ENCODE measurements at regions not wholly inside any gene's neighbourhood (a gene's known extent, or its start where the extent isn't known, plus 50 kb on each side); places are given as distances from the start of the nearest gene placed in this dataset.
"Not testable (repeated sequence)": the region's sequence is repeated elsewhere in the genome, so short reads cannot be mapped to it uniquely, and the experiment has no call there.

DNA sequence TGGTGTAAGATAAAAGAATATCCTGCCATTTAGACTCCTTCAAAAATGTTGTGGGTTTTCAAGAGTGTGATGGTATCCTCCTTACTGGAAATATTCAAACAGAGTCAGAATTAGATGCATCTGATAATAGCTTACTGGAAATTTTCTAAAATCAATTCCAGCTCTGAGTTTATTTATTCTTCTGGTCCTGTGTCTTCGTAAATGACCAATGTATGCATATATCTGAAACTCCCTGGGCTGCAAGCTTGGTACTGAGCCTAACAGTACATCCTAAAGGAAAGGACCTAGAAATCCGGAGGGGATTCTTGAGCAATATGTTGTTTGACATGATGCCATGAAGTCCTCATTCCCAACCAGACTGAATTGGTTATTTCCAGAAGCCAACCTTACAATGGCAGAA lies 130.4 kb downstream of the KCNE4 start:
- no peak for DNase-seq

DNA sequence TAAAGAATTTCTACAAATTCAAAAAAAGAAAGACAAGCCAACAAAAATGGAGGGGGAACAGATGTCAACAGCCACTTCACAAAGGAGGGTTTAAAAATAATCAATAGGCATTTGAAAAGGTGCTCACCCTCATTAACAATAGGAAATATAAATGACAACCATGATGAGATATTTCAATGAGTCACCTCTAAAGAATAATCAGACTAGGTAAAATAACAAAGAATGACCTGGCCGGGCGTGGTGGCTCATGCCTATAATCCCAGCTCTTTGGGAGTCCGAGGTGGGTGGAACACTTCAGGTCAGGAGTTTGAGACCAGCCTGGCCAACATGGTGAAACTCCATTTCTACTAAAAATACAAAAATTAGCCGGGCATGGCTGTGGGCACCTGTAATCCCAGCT lies 133.6 kb downstream of the KCNE4 start:
- DNase-seq, result no peak

DNA sequence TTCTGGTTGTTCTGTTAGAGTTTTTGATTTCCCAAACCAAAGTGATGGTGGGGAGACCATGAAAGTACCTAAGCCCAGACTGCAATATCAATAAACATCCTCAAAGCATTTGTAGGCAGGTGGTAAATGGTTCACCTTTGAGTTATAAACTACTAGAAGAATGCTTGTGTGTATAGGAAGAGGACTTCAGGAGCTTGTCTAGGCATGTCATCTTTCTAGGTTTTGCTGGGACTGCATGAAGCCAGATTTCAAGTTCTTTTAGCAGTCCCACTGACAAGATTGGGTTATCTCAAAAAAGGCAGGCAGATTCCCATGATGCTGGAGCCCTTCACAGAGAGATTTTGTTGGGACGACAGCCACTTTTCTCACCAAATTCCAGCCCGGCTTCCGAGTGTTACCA lies 135.3 kb downstream of the KCNE4 start:
- no peak for DNase-seq

DNA sequence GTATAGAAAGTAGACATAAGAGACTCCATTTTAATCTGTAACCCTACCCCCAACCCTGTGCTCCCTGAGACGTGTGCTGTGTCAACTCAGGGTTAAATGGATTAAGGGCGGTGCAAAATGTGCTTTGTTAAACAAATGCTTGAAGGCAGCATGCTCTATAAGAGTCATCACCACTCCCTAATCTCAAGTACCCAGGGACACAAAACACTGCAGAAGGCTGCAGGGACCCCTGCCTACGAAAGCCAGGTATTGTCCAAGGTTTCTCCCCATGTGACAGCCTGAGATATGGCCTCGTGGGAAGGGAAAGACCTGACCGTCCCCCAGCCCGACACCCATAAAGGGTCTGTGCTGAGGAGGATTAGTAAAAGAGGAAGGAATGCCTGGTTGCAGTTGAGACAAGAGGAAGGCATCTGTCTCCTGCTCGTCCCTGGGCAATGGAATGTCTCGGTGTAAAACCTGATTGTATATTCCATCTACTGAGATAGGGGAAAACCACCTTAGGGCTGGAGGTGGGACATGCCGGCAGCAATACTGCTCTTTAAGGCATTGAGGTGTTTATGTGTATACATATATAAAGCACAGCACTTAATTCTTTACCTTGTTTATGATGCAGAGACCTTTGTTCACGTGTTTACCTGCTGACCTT lies 138.7 kb downstream of the KCNE4 start:
- not testable (repeated sequence) for DNase-seq

DNA sequence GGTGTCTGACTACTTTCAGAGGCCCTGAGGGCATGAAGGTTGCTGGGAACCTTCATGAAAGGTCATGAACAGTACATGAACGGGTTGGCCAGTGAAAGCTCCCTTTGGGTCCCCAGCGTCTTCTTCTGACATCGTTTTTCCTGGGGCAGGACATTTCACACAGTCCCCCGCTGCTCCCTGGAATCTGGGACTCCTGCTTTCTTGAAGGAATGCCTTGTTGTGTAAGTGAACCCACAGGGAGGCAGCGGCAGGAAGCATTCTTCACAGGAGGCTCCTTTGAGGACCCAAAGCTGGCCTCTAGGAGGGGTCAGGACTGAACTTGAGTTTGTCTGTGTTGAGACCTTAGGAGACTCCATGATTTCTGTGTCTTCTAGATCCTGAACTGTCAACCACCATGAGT lies 144.3 kb downstream of the KCNE4 start:
- DNase-seq, result no peak

DNA sequence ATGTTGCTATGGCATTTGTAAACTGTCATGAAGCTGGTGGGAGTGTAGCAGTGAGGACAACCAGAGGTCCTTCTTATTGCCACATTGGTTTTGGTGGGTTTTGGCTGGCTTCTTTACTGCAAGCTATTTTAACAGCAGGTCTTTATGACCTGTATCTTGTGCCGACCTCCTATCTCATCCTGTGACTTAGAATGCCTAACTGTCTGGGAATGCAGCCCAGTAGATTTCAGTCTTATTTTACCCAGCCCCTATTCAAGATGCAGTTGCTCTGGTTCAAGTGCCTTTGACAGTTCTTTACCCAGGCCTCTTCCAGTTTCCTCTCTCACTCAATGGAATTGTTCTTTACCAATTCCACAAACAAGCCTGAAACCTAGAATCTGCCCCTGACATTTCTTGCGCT lies 145.1 kb downstream of the KCNE4 start:
- DNase-seq, result no peak

DNA sequence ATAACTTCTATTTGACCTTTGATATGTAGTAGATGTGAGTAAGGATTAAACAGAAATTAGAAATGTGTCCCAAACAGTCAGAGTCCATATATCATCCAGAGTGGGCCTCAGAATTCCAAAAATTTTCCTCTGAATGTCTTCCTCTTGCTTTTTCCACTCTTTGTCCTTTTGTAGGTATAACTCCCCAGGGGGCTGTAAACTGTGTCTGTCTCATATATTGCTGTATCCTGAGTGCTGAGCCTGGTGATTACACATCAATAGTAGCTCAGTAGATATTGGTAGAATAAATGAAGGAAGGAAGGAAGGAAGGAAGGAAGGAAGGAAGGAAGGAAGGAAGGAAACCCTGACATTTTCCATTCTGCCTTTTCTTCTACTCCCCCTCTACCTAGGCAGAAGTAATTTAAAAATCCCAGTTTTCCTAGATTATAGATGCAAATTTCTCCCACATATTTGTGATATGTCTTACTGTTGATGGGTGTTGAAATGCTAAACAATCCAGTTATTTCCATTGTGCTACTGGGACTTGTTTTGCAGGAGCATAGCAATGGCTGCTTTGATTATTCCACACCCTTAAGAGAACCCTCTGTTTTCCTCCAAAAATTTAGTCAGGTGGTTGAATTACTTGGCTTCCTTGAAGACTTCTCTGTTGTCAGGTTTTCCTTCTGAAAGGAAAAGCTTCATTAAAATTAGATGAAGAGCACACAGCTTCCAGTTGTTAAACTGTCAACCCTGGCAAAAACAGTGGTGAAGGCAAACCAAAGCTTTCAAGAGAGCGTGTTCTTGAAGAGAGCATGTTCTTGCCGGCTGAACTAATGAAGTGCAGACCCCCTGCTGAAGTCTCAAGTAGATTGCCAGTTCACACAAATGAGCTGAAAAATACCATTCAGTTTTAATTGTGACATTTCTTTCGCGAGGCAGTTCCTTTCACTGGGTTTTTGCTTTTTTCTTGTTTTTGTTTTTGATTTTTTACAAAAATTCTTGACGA lies 147.8 kb downstream of the KCNE4 start:
- no peak for DNase-seq

DNA sequence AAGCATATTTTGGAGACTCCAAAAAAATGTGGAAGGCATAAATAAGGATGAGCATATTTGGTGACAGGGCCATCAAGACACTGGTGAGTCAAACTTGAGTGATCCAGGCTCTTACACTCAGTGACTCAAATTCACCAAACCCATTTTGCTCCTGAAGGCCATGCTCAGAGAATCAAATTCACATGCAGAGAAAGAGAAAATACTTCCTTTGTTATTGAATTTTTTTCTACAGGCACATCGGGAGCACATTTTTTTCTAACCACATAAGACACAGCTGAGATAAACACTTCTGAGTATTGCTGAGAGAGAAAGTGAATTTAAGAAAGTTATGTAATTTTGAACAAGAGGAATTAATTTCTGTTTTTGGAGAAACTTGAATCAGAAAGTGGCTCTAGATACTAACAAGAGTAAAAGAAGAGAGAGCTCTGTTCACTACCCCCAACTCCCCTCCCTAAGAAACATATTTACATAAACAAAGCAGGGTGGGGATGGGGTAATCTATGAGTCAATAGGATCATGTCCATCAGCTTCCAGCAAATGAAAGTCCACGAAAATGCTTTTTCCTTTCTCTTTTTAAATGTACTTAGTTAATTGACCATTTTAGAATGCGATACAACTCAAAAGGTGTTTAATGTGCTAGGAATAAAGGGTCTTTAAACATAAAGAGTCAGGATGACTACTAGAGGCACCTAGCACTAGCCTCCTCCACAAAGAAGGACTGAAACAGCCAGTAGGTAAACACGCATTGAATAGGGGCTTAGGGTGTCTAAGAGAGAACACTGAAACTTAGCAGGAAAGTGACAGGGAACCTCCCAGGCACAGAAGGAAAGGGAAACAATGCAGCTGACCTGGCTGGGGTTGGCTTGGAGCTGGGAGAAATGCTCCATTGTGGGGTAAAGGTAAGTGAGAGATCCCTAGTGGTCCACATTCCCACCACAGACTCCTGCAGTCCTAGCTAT lies 152.3 kb downstream of the KCNE4 start:
- no peak for DNase-seq

DNA sequence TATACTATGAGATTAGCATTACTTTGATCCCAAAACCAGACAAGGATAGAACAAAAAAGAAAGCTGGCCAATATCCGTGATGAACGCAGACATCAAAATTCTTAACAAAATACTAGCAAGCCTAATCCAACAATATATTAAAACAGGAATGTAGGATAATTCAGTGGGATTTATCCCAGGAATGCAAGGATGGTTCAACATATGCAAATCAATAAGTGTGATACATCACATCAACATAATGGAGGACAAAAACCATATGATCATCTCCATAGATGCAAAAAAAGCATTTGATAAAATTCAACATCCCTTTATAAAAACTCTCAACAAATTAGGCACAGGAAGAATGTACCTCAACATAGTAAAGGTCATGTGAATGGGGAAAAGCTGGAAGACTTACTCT lies 158.5 kb downstream of the KCNE4 start:
- no peak for DNase-seq

DNA sequence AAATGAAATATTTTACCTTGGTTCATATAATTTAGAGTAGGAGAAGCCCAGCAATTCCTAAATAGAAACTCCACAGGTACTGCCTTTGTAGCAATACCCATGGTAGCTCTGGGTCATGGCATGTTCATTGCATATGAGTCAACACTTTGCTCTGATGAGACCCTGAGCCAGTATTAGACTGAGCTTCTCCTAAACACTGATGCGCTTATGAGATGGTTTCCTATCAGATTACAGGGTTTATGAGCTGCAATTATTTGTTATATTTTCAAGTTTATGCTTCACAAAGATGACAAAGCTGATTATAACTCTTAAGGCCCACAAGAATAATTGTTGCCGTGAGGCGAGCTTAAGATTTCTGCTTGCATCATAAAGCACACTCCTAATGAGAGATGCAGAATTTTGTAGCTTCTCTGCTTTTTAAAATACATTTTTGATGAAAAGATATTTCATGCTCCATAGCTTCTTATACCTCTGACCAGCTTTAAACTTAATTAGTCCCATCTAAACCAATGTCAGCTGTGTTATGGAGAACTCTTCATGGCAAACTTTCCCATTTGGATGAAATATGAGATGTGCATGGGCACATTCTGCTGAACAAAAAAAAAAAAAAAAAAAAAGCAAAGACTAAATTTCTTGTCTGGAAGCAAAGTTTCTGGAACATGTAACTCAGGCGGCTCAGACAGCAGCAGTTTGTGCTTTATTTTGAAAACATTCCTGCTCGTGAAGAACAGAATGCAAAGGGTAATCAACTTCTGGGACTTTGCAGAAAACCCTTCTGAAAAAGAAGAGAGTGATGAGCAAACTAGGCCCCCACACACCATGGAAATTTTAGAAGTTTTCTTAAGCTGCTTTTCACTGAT lies 162.6 kb downstream of the KCNE4 start:
- DNase-seq, result no peak

DNA sequence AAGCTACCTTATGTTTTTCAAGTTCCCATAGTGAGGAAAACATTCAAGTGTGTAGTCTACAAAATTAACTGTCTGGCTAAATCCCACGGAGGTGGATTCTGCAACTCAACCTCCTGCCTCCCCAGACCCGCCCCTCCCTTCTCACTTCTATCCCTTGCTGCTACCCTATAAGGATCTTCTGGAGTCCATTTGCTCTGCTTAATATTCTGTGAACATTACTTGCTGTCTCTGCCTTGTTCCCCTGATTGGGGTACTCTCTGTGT lies 163.2 kb downstream of the KCNE4 start:
- DNase-seq, result no peak

DNA sequence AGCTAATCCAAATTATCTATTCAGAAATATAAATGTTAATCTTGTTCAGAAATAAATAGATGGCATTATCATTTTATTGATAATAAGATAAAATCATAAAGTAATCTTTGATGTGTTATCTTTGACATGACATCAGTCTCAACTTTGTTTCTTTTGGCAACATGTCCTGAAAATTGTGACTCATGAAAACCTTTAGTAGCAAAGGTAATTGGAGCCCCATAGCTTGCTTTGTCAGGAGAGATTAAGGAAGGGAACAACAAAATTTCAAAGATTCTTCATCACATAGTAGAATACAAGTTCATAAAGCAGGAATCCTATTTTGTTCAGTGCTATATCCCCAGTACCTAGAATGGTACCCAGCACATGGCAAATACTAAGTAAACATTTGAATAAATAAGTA lies 165.4 kb downstream of the KCNE4 start:
- DNase-seq, result no peak

DNA sequence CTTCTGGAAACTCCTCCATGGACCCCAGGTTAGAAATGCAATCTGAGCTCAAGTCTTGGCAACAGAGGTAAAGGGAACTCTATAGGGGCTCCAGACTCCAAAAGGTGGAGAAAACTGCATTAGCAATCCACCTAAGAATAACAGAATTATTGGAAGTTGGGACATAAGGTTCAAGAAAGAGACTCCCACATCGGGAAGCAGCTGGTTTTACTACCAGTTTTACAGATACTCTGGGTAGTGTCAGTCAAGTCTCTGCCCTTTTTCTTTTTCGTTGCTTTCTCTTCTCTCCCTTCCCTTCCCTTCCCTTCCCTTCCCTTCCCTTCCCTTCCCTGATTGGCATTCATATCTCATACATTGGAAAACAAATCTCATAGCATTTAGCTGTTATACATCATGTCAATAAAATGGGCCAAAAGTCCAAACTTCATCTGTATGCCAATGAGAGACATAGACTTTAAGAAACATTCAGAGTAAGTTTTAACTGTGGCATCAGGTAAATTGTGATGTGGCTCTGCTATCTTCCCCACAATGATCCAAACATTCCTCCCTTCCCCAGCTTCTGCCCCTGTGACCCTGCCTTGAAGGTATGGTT lies 166.7 kb downstream of the KCNE4 start:
- DNase-seq, result no peak

DNA sequence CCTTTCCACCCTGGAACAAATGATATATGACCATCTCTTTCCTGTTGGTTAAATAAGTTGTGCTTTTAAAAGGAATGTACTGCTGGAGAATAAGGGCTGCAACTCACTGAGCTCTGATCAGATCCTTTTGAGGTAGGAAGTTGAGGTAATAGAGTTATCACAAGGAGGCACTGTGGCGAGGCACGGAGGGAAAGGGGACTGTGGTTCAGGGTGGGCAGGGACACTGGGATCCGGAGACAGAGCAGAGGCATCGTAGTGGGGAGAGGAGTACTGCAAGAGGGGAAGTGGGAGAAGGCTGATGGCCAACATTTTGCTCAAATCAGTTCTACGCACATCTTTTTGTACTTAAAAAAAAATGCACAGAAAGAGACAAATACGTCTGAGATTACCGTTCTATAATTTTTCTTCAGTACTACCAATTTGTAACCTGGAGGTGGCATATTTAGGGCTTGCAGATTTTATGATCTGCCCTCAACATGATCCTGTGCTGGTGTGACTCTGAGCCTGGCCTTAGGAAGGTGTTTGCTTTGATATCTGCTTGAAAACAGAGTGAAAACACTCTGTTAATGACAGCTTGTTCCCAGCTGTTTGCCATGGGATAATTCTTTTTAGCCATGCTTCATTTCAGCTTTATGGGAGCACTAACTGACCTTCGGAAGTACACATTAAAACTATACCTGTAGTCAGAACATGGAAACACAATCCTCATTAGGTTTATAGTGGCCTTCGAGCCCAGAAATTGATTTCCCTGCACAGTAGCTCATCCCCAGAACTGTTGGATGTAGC lies 168.1 kb downstream of the KCNE4 start:
- DNase-seq, result no peak

DNA sequence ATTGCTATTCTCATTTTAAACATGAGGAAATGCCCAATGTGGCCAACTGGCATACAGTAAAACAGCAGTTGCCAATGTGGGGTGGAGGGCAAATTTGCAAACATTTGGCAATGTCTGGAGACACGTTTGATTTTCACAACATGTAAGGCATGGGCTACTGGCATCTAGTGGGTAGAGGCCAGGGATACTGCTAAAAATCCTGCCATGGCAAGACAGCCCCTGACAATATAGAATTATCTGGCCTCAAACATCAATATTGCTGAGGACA lies 168.6 kb downstream of the KCNE4 start:
- DNase-seq, result no peak

DNA sequence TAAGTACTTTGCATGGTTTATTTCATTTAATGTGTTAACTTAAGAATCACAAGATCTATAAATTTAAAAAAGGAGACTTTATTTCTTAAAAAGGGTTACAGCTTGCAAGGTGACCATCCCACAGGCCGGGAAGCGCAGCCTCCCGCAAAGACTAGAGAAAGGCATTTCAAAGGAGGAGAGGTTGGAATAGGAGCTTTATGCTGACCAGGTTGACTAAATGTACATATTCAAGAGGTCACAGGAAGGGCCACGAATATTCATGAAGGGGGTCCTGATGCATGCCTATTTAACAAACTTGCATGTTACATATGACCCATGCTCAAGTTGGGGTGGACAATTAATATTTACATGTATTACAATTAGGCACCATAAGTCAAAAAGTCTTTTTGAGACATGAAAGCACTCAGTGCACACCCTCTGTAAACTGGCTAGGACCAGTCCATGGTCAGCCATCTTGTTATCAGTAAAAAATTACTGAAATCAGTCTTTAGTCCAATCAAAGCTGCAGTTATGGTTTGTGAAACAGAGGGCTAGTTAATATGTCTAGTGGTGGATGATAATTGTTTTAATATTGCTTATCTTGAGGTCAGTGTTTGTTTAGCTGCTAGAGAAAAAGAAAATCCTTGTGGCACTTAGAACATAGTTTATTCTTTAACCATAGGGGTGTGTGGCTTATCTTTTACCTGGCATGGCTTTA lies 169.3 kb downstream of the KCNE4 start:
- no peak for DNase-seq

DNA sequence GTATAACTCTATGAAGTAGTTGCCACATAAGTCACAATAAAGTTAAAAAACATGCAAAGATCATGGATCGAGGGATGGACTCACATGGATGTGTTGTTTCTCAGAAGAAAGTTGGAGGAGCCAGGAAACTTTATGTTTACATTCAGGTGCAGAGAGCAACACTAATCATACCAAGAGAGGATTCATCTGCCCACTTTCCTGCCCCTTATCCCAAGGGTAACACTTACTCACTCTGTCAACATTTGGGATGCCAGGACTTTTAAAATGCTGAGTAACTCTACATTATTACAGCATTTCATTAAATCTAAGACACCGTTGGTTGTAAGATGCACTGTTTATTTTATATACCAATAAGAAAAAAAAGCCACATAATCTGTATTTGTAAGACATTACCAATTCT lies 170.4 kb downstream of the KCNE4 start:
- no peak for DNase-seq

DNA sequence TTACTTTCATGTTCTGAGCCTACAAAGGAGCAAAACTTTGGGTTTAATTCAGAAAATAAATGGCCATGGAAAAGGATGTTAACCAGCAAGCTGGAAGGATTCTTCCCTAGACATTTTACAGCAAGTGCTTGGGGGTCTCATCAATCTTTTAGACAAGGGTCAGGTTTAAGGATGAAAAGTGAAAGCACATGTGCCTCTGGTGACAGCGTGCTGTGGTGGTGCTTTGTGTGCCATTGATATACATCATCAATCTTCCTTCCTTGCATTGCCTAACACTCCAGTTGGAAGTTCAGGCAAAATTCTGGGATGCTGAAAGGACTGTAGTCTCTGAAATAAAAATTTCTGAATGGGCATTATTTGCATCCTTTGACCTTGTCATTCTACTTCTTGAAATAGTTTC lies 171.2 kb downstream of the KCNE4 start:
- no peak for DNase-seq

DNA sequence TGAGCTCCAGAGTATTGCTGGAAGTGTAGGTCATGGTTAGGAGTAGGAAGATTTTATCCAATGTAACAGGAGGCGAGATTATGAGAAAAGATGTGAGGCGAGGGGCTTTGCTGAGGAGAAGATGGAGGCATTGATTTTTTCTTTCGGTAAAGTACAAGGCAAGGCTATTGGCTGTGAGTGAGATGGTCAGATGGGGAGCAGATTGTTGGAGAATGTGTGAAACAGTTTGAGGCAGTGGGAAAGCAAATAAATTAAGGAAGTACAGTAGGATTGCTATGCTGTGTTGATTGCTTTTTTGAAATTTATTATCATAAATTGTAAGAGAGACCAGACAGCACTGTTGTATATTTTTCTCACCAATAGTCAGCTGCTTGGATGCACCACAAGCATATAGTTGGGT lies 173.3 kb downstream of the KCNE4 start:
- no peak for DNase-seq

DNA sequence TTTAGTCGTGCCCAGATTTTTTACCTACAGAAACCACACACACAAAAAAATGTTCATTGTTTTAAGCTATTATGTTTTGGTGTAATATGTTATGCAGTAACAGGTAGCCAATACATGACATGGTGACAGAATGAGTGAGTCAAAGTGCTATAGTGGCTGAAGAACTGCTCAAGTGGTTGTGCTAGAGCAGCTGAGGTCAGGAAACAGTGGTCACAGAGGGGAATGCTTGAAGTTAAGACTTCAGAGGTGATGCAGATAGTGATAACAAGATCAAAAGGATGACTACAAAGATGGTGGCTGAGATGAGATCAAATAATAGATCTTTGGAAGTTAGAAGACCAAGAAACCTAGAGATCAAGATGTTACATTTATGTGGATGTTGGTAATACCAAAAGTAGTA lies 174.3 kb downstream of the KCNE4 start:
- DNase-seq, result no peak

DNA sequence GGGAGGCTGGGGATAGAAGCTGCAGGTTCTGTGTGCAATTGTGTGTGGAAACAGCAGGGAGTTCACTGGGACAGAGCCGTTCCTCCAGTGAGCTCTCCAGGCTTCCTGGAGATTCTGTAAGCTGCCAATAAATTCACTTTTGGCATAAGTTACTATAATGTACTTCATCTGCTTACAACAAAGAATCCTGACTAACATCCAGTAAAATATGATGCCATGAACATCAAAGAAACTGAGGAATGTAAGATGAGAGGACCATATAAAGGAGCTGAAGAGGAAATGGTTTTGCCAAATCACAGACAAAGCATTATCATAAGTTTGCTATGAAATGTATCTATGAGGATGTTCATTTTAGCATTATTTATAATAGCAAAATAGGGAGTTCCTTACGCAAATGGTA lies 175.3 kb downstream of the KCNE4 start:
- no peak for DNase-seq

All from NCI-H1694 treated with DMSO at 0.1 percent for 48 hours (cell line).